ENCODE measurements at regions not wholly inside any gene's neighbourhood (a gene's known extent, or its start where the extent isn't known, plus 50 kb on each side); places are given as distances from the start of the nearest gene placed in this dataset.

DNA sequence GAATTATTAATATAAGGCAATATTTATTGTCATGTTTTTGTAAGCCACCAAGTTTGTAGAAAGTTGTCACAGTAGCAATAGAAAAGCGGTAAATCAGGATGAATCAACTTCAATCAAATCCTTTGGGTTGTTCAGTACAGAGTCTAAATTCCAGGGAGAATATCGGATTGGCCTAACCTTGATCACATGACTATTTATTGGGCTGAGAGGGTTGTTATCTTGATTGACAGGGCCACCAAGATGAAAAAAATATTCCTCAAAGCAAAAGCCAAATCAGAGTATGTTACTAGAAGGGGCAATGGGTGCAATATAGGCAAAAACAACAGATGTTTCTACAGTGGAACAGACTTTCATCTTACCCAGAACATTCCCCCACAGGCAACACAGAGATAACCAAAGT is 270.0 kb downstream of the METTL4 start:
- Histone ChIP-seq H3K27ac (no peak overlapping the region), H3K4me3 (ENCODE audit: low read depth in 1 of 2, low read length in 1 of 2) (no peak overlapping the region), H3K36me3 (no peaks in the 10 kb centered on the region), H3K4me1 (ENCODE audit: control insufficient read depth in 1 of 2, insufficient read depth in 1 of 2, low read depth in 1 of 2, low read length in 1 of 2) (no peaks in the 10 kb centered on the region), H3K9me3 (no peaks in the 10 kb centered on the region), H3K27me3 (peaks cover 40% of the 10 kb centered on the region)
- TF ChIP-seq, protein P1, sequence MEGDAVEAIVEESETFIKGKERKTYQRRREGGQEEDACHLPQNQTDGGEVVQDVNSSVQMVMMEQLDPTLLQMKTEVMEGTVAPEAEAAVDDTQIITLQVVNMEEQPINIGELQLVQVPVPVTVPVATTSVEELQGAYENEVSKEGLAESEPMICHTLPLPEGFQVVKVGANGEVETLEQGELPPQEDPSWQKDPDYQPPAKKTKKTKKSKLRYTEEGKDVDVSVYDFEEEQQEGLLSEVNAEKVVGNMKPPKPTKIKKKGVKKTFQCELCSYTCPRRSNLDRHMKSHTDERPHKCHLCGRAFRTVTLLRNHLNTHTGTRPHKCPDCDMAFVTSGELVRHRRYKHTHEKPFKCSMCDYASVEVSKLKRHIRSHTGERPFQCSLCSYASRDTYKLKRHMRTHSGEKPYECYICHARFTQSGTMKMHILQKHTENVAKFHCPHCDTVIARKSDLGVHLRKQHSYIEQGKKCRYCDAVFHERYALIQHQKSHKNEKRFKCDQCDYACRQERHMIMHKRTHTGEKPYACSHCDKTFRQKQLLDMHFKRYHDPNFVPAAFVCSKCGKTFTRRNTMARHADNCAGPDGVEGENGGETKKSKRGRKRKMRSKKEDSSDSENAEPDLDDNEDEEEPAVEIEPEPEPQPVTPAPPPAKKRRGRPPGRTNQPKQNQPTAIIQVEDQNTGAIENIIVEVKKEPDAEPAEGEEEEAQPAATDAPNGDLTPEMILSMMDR (IDR thresholded peaks at IDR 0.05): no peak

DNA sequence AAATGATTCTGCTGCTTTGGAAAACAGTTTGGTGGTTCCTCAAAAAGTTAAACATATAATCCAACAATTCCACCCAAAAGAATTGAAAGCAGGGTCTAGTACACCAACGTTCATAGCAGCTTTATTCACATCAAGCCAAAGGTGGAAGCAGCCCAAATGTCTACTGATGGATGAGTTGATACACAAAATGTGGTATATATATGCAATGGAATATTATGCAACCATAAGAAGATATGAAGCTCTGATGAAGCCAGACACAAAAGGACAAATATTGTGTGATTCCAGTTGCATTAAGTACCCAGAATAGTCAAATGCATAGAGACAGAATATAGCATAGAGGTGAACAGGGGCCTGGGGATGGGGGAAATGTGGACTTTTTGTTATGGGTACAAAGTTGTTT is 269.3 kb downstream of the METTL4 start:
- Histone ChIP-seq H3K27ac (no peak overlapping the region), H3K4me3 (ENCODE audit: low read depth in 1 of 2, low read length in 1 of 2) (no peak overlapping the region), H3K27me3 (peaks cover 40% of the 10 kb centered on the region), H3K4me1 (ENCODE audit: control insufficient read depth in 1 of 2, insufficient read depth in 1 of 2, low read depth in 1 of 2, low read length in 1 of 2) (no peaks in the 10 kb centered on the region), H3K36me3 (no peaks in the 10 kb centered on the region), H3K9me3 (no peaks in the 10 kb centered on the region)
- TF ChIP-seq, protein P1 (IDR thresholded peaks at IDR 0.05): no peak

DNA sequence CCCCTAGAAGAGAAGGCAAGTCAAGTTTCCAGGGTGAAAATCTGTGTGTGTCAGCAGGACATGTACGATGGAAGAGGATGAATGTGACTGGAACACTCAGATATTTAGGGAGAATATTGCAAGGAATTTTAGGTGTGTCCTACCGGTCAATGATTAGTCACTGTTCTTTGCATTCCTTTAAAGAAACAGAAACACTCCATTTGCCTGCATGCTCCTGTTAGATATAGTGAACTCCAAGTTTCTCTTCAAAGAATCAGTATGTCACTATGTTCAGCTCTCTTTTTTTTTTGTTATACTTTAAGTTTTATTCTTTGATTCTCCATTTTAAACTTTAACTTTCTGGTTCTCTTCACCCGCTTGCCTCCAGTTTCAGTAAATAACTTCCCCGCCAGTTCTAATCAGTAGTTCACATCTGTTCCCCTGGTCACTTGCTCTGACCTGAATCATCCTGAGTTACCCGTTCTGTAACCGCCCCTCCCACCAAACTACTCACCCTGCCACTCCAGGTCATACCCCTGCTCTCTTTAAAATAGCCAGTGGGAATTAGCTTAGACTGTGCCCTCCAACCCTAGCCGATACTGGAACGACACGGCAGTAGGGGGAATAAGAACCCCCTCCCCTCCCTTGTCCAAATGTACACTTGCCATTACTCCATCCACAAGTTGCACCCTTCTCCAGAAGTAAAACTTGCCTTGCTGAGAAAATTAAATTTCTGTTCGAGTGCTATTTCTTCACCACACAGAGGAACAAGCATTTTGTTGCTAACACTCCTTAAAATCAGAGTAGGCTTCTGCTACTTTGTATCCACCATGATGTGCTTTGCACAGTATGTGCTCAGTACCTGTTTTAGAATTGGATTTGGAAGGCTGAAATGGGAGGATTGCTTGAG is 268.4 kb downstream of the METTL4 start:
- Histone ChIP-seq H3K4me1 (ENCODE audit: control insufficient read depth in 1 of 2, insufficient read depth in 1 of 2, low read depth in 1 of 2, low read length in 1 of 2) (no peaks in the 10 kb centered on the region), H3K9me3 (no peaks in the 10 kb centered on the region), H3K4me3 (ENCODE audit: low read depth in 1 of 2, low read length in 1 of 2) (no peak overlapping the region), H3K27ac (no peak overlapping the region), H3K36me3 (no peaks in the 10 kb centered on the region), H3K27me3 (peaks cover 40% of the 10 kb centered on the region)
- TF ChIP-seq, protein P1 (IDR thresholded peaks at IDR 0.05): no peak

DNA sequence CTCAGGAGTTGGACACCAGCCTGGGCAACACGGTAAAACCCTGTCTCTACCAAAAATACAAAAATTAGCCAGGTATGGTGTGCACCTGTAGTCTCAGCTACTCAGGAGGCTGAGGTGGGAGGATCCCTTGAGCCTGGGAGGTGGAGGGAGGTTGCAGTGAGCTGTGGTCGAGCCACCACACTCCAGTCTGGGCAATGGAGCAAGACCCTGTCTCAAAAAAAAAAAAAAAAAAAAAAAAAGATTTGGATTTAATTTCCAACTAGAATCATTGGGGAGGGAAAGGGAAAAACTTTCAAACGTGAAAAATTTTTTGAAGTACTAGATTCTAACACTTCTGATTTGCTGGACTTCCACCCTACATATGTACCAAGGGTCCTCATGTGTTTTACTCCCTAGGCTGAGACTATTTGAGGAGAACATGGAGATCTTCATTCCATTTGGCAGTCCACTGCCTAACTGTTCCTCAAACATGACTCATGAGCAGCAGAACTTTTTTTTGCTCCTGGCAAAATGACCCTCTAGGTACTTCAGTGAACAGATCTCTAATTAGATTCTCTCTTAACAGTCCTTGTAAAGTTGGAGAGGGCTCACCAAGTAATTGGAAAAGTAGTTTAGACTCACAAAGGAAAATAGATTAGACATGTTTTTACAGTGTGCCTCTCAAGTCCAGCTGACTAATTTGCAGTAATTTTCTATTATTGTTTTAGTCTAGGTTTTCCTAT is 267.6 kb downstream of the METTL4 start:
- no peak overlapping the region for H3K27ac ChIP-seq

DNA sequence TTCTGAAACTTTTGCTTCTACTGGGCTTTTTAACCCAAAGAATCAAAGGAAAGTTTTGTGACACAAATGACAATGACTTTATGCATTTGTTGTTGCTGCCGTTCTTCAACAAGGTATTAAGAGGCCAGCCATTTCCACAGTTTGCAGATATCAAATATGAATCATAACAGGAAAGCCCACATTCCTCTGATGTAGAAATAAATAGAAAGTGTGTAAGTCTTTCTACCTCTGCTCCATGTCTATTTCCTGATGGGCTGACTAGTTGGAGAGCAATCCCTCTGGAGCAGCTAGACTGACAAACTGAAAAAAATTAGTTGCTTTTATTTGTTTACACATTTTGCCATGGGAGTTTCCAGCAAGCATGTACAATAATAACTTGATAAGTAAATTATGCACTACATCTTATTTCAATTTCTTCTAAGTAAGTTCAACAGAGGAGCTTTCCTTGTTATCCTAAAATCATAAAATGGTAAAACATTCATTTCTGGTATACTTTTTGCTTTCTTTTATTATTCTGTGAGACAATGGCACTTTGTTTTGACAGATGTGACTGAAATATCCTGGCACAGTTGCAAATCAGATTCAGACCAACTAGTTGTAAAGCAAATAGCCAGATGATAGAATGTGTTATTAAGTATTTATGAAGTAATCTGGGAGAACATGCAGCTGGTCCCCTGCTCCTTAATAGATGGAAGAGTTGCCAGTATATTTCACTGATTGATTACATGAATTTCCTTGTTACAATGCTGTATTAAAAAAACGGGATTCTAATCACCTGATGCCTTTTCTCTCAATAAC is 266.7 kb downstream of the METTL4 start:
- no peaks in the 10 kb centered on the region for H3K4me1 ChIP-seq (ENCODE audit: control insufficient read depth in 1 of 2, insufficient read depth in 1 of 2, low read depth in 1 of 2, low read length in 1 of 2)
- TF ChIP-seq, protein P1 (IDR thresholded peaks at IDR 0.05): no peak
- H3K27me3 ChIP-seq: peaks cover 40% of the 10 kb centered on the region
- H3K36me3 ChIP-seq: no peaks in the 10 kb centered on the region
- H3K9me3 ChIP-seq: no peaks in the 10 kb centered on the region
- no peak overlapping the region for H3K27ac ChIP-seq
- no peak overlapping the region for H3K4me3 ChIP-seq (ENCODE audit: low read depth in 1 of 2, low read length in 1 of 2)

More for the DNA sequence above, 267.6 kb downstream of the METTL4 start:
- Histone ChIP-seq H3K36me3 (no peaks in the 10 kb centered on the region), H3K9me3 (no peaks in the 10 kb centered on the region), H3K4me3 (ENCODE audit: low read depth in 1 of 2, low read length in 1 of 2) (no peak overlapping the region), H3K4me1 (ENCODE audit: control insufficient read depth in 1 of 2, insufficient read depth in 1 of 2, low read depth in 1 of 2, low read length in 1 of 2) (no peaks in the 10 kb centered on the region), H3K27me3 (peaks cover 40% of the 10 kb centered on the region)
- TF ChIP-seq, protein P1 (IDR thresholded peaks at IDR 0.05): no peak
